GM21717 (cell line): ENCODE measurements at regions not wholly inside any gene's neighbourhood (a gene's known extent, or its start where the extent isn't known, plus 50 kb on each side); places are given as distances from the start of the nearest gene placed in this dataset.
A peak's percentile ranks its signal among the peaks of the same experiment; 100 is the strongest.
"Not testable (repeated sequence)": the region's sequence is repeated elsewhere in the genome, so short reads cannot be mapped to it uniquely, and the experiment has no call there.

Source experiments
- ATAC-seq: cut with Tn5 transposase; IDR thresholded peaks from one replicate; pipeline ENCODE4 v1.9.1; 2021; ENCODE audit warnings: mild to moderate bottlenecking, moderate library complexity; ENCODE audit not compliant: unreplicated experiment

DNA sequence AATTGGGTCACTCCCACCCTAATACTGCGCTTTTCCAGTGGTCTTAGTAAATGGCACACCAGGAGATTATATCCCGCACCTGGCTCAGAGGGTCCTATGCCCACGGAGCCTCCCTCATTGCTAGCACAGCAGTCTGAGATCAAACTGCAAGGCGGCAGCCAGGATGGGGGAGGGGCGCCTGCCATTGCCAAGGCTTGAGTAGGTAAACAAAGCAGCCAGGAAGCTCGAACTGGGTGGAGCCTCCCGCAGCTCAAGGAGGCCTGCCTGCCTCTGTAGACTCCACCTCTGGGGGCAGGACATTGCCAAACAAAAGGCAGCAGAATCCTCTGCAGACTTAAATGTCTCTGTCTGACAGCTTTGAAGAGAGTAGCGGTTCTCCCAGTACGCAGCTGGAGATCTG, 52.4 kb upstream of the PMPCB start:
- ATAC-seq = not testable (repeated sequence)

DNA sequence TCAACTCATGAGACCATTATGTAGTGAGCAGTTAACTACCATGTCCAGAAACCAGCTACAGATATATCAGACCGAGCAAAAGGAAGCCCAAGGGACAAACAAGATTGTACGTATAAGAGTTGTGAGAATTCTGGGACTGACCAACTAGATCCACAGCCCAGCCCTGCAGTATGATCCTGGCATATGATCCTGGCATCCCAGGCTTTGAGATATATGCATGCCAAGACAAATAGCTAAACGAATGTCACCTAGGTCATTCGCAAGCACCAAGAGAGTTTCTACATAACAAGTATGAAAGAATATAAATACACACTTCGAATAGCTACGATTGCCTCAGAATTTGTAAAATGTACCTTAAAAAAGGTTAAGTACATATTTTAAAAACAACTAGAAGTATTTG, 56.4 kb upstream of the PMPCB start:
- no peak for ATAC-seq

DNA sequence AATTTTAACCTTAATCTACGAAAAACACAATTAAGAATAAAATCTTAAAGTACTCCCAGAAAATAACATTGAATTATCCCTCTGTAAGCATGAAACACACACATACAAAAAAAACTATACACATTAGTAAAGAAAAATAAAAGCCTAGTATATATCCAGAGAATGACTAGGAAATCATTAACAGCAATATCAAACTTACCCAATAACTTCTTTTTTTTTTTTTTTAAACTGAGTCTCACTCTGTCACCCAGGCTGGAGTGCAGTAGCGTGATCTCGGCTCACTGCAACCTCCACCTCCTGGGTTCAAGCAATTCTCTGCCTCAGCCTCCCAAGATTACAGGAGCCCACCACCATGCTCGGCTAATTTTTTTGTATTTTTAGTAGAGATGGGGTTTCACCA, 61.4 kb upstream of the PMPCB start:
- ATAC-seq = not testable (repeated sequence)

DNA sequence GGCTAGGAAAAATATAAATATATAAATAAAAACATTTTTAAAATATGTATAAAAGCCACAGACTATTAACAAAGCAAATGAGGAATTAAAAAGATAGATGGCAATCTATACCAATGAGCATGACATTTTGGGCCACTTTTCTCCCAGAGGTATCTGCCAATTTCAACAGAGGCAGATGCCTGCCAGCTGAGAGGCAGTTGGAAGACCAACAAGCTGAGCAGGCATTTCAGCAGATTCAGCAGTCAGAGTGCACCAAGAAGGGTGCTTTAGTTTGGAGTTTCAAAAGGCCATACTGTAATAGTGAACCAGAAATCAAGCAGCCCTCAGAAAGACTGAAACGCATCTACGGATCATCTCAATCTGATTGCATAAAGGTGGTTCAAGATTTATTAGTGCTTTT, 62.4 kb upstream of the PMPCB start:
- not testable (repeated sequence) for ATAC-seq

DNA sequence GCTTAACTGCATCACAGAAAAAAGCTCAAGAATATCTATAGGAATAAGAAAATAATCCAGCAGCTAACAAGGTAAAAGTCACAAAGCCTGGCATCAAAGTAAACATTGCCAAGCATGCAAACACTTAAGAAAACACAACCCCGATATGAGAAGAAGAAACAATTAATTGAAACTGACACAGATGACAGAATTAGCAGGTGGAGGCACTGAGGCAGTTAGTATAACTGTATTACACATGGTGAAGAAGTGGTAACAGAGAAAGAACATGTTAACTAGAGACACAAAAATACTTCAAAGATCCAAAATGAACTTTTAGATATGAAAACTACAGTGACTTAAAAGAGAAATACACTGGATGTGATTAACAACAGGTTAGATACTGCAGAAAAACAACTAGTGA, 69.4 kb upstream of the PMPCB start:
- peak; percentile 60 for ATAC-seq

DNA sequence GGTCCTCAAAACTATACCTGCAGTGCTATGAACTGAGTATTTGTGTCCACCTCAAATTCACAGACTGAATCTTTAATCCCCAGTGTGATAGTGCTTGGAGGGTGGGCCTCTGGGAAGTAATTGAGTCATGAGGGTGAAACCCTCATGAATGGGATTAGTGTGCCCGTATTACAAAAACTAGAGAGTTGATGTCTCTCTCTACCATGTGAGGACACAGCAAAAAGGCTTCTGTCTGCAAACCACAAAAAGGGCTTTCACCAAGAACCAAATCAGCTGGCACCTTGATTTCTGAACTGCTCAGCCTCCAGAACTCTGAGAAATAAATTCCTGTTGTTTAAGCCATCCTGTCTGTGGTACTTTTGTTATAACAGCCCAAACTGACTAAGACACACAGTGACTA, 71.4 kb upstream of the PMPCB start:
- not testable (repeated sequence) for ATAC-seq

DNA sequence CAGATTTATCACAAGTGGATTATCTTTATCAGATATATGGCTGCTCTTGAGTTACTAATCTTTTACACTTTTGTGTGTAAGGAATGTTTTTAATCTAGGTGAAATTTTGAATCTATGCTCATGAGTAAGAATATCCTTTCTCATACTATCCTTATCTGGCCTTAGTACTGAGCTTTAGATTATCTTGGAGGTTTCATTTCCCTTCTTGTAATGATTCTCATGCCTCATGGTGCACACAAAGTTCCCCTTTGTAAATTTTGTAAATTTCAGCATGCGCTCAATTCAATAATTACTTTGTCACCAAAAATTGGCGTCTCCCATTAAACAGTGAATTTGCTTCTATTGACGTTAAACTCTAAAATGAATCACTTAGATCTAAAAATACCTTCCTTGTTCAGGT, 74.2 kb upstream of the NAPEPLD start:
- not testable (repeated sequence) for ATAC-seq

DNA sequence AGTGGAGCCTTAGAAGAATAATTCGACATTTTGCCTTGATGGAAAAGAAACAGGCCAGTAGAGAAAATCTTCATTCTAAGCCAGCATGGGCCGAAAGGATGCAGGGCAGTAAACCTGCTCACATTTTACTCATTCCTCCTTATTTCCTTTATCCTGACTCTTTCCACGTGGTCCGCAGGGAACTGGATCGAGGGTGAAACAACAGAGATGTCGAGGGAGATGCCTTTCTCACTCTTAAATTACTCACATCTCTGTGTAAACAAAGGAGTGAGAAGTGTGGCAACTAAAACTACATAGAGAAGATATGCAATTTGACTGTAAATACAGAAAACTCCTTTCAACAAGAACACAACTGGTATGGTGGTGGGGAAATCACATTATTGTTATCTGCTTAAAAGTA, 62.1 kb upstream of the NAPEPLD start:
- not testable (repeated sequence) for ATAC-seq

DNA sequence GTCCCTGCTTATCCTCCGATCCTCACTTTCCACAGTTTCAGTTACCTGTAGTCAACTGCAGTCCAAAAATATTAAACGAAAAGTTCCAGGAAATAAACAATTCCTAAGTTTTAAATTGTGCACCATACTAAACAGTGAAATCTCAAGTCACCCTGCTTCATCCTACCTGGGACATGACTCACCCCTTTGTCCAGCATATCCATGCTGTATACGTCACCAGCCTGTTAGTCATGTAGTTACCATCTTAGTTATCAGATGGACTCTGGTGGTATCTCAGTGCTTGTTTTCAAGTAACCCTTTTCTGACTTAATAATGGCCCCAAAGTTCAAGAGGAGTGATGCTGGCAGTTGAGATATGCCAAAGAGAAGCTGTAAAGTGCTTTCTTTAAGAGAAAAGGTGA, 50.3 kb upstream of the NAPEPLD start:
- not testable (repeated sequence) for ATAC-seq
